ENCODE measurements at regions not wholly inside any gene's neighbourhood (a gene's known extent, or its start where the extent isn't known, plus 50 kb on each side); places are given as distances from the start of the nearest gene placed in this dataset.
A peak's percentile ranks its signal among the peaks of the same experiment; 100 is the strongest.

DNA sequence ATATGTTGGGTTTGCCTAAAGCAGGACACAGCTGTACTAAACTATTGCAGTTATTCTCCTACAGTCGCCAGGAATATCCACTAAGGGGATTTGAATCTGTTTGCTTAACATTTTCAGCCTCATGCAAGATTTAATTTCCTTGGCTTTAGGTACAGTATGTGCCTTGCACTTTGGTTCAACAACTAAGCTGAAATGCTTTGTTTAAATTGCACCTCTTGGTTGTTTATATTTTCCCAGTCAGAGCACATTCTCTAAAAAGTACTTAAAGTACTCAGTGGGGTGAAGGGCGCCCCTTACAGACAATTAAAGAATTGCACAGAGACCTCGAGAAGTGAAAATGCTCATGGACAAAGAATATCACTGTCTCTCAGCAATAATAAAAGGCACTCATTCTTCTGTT lies 107.8 kb upstream of the MTNR1B start:
- no peak for DNase-seq (ENCODE audit: low read depth in 2 of 2)

DNA sequence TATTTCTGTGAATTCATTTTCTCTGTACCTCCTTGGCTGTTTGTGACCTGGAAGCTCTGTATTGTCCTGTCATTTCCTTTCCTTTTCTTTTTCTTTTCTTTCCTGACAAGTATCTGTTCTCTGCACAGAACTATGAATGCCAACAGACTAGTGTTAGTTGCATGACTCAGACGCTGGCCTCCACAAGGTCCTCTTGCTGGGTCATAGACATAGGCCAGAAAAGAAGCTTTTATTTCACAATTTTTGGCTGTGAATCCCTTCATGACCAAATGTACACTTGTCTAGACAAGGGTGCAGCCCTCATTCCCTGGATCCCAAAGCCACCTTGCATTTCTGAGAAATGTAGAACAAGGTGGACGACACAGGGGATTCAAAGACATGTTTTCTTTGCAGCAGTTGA lies 104.1 kb upstream of the MTNR1B start:
- no peak for DNase-seq (ENCODE audit: low read depth in 2 of 2)

DNA sequence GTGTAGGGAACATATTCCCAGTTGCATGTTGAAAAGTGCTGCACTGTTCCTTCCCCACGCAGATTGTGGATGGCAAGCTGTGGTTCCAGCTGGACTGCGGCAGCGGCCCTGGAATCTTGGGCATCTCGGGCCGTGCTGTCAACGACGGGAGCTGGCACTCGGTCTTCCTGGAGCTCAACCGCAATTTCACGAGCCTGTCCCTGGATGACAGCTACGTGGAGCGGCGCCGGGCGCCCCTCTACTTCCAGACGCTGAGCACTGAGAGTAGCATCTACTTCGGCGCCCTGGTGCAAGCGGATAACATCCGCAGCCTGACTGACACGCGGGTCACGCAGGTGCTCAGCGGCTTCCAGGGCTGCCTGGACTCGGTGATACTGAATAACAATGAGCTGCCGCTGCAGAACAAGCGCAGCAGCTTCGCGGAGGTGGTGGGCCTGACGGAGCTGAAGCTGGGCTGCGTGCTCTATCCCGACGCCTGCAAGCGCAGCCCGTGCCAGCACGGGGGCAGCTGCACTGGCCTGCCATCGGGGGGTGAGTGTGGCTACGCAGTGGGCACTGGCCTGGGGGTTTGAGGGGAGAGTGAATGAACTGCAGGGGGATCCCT lies 102.7 kb upstream of the MTNR1B start:
- no peak for DNase-seq (ENCODE audit: low read depth in 2 of 2)

DNA sequence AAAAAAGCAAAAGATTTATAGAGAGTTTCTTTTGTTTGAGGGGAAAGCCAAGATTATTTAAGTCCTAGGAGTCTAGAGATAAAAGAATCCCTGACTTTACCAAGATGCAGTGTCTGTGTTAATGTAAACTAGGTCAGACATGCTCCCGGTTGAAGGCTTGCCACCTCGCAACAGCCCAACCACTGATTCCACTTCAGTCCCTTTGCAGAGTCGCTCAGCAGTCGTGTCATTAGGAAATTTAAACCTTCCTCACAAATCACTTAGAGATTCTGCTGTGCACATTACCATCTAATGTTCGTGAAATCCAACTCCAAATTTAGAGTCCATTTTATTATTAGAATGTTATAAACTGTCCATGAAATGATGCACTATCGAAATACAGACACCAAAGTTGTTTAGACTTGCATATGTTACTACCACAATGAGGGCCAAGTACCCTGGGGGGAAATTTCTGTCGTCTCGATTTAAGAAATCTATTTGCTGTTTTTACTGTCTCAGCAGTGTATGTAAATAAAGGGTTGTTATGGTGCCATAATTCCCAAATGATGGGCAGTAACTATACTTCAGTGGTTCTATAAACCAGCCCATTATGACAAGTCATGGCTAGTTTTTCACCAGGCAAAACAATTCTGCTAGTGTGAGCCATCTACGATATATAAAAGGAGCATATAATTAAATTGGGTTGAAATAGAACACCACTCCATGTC lies 101.4 kb upstream of the MTNR1B start:
- no peak for DNase-seq (ENCODE audit: low read depth in 2 of 2)

DNA sequence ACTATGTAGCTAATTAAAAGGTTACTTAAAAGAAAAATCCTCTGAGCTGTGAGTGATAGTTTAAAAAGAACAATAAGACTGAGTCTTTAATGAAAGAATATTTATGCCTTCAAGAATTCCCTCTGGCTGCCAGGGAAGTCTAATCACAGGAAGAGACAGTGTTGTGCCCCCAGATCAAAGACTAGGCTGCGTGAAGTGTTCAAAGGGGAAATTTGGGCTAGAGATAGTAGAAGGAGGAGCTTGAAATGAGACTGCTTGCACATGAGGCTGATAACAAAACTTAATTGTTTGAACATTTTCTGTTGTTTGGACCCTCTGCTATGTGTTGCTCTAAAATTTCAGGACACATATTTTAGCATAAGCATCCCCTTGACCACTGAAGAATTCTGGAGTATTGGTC lies 99.7 kb upstream of the MTNR1B start:
- DNase-seq (ENCODE audit: low read depth in 2 of 2): no peak

DNA sequence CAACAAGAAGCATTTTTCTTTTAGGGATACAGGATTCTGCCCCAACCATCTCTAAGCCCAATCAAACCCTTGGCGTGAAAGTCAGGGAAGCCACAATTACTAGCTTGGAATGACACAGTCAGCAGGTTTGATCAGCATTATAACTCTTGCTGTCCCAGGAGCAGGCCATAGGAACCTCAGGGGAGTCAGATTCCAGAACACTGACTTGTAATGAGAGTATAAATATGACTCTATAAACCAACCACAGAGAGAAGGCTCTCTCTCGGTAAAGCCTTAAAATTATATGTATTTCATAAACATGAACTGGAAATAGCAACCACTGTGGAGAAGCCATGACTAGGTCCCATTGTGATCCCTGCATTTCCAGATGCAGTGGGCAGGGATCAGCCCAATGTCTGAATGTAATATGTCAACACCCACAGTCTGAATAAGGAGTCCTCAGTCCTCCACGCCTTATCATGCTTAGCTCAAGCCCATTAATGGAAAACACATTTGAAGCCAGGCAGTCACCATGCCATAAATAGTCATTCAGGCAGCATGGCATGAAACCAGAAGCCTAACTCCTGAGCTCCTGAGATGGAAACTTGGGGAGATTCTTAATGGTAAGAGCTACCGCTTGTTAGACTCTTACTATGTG lies 99.1 kb upstream of the MTNR1B start:
- no peak for DNase-seq (ENCODE audit: low read depth in 2 of 2)

DNA sequence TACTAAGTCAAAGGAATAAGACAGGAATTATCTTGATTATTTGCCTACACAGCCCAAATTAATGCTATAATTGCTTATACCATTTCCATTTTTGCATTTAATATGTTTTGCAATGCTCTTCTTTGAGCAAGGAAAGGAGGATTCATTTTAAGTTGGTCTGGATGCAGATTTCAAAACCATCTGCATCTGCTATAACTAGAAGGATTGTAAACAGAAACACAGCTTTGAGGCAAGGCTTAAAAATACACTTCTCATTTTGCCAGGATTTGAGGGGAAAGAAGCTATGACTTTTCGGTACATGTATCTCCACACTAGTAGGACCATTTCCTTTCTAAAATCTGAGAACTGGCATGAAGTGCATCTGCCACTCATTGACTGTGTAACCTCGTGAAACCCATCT lies 95.9 kb upstream of the MTNR1B start:
- DNase-seq (ENCODE audit: low read depth in 2 of 2): no peak

DNA sequence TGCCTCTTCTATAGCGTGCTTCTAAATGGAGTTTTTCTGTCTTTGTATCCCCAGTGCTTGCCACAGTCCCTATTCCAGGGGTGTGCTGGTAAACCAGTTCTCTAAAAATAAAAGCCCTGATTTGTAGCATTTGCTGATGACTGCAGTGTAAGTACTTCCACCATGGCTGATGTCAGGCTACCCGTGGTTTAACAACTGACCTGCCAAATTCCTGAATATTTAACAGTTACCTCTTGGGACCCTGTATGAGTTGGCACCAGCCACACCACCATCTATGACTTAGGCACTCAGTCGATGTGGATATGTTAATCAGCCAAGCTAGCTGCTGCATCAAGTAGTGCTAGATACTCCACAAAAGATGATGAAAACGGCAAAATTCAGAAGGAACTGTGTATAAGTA lies 94.0 kb upstream of the MTNR1B start:
- DNase-seq (ENCODE audit: low read depth in 2 of 2): no peak

DNA sequence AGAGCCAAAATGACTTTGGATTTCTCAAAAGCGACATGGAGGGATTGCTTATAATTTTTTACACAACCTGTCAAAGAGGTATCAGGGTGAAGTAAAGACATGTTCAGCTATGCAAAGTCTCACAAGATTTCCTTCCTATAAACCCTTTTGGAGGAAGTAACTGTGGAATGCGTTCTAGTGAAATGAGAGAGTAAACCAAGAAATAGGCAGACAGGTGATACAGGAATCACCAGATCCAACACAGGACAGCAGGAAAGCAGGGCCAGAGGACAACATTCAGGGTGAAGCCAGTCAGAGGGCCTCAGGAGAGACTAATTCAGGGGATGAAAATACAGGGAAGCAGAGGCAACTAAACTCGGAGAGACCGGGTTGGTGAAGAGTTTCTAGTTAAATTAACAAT lies 90.4 kb upstream of the MTNR1B start:
- DNase-seq (ENCODE audit: low read depth in 2 of 2): no peak

DNA sequence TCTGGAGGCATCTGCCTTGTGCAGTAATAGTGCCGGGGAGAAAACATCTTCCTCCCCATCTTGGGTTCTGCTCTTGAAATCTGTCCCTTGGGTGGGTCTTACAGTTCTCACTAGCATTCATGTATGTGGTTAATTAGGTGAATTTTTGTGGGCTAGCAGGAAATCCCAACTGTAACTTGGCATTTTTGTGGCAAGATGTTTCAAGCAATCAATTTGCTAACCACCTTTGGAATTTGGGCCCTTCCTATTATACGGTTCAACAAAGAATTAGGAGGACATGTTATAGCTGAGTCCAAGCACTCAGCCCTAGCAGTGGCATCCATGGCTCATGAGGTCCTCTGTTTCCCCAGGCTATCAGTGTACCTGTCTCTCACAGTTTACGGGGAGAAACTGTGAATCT lies 89.1 kb upstream of the MTNR1B start:
- no peak for DNase-seq (ENCODE audit: low read depth in 2 of 2)

DNA sequence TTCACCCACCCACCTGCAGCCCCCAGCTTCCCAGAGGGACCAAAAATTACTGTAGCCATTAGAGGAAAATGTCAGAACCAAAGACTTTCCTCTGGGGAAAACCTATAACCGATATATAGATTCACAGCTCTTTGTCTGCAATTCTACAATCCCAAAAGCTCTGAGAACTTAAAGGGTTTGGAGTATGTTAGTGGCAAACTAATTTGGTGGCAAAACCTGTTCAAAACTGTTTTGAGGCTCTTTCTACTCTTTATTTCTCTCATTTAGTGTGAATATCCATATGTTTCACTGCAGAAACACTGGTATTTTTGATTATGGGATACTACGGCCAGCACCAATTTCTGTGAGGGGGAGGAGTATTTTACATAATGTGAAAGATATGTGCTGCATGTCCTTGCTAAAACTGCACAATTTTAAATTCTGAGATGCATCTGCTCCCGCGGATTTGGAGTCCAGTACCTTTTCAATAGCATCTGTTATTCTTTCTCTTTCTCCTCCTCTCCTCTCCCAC lies 87.5 kb upstream of the MTNR1B start:
- DNase-seq (ENCODE audit: low read depth in 2 of 2): no peak

DNA sequence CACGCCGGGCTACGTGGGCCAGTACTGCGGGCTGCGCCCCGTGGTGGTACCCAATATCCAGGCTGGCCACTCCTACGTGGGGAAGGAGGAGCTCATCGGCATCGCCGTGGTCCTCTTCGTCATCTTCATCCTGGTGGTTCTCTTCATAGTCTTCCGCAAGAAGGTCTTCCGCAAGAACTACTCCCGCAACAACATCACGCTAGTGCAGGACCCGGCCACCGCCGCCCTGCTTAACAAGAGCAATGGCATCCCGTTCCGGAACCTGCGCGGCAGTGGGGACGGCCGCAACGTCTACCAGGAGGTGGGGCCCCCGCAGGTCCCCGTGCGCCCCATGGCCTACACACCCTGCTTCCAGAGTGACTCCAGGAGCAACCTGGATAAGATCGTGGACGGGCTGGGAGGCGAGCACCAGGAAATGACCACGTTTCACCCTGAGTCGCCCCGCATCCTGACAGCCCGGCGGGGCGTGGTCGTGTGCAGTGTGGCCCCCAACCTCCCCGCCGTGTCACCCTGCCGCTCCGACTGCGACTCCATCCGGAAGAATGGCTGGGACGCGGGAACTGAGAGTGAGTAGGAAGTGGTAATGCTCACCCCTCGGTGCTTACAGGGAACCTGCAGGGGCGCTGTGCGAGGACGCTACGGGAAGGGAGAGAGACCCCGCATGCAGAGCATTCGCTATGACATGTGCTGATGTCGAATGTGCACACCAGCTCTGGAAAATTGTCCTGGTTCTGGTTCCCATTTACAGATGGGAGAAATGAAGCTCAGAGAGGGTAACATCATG lies 86.4 kb upstream of the MTNR1B start:
- no peak for DNase-seq (ENCODE audit: low read depth in 2 of 2)

DNA sequence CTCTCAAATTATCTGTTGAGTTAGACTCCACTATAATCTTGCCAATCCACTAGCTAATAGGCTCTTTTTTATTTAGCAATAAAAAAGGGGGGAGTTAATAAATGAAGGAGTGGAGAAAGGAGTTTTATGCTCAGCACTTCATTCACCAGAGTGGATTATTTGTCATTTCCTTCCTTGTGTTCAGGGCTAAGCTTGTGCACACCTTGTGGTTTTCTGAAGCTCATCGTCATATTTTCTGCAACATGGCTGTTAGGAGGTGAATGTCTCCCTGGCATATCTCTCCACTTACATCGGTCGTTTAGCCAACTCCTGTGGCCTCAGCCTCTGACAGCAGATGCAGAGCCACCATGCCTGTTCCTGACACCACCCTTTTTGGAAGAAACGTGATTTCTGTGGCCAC lies 83.9 kb upstream of the MTNR1B start:
- DNase-seq (ENCODE audit: low read depth in 2 of 2): no peak

DNA sequence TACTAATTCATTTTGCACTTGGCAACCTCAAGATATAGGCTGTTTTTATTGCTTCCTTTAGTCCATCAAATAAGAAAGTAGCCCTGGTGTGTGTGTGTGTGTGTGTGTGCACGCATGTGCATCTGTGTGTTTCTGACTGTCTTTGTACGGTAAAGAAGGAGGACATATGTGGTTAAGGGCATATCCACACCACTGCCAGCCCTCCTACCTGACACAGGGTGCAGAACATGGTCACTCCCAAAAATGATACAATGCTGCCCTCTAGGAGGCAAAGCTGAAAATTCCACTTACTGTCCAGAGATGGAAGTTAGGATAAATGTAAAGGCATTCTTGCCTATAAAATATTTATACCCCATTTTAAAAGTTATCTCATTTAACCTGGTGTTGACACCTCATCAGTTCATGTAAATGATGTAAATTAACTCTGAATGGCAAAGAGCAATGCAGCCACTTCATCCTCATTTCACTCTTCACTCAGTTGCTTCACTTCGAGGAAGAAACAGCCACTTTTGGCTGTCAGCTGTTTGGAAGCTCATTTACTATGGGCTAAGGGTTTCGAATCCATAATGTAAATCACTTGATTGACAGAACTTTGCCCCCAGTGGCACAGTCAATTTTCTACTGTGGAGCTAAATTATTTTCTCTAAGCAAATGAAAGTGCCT lies 83.1 kb upstream of the MTNR1B start:
- peak; percentile 16 to 32 for DNase-seq (ENCODE audit: low read depth in 2 of 2)

DNA sequence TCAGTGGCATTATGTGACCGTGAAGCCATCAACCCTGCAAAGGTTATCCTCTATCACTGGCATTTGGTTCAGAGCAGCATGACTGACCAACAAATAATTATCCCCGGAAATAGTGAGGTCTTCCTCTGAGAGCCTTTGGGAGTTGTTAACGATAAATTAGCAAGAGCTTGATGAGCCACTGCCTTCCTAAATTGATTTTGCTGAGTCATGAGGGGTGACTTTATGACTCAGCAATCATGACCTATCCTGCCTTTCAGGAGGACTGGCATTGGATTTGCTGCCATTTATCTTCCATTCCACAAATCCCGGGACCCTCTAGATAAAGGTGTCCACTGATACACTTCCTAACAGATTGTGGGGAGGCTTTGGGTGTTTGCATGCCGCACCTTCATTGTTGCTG lies 80.8 kb upstream of the MTNR1B start:
- no peak for DNase-seq (ENCODE audit: low read depth in 2 of 2)

DNA sequence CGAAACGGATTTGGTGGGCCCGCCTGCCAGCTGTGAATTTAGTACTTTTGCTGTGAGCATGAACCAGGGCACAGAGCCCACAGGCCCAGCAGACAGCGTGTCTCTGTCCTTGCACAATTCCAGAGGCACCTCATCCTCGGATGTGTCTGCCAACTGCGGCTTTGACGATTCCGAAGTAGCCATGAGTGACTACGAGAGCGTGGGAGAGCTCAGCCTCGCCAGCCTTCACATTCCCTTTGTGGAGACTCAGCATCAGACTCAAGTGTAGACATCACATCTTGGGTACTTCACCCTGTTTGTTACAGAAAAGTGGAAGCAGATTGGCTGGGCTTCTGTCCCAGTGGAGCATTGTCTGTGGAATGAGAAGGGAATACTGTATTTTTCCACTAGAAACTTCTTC lies 78.6 kb upstream of the MTNR1B start:
- DNase-seq (ENCODE audit: low read depth in 2 of 2): no peak

DNA sequence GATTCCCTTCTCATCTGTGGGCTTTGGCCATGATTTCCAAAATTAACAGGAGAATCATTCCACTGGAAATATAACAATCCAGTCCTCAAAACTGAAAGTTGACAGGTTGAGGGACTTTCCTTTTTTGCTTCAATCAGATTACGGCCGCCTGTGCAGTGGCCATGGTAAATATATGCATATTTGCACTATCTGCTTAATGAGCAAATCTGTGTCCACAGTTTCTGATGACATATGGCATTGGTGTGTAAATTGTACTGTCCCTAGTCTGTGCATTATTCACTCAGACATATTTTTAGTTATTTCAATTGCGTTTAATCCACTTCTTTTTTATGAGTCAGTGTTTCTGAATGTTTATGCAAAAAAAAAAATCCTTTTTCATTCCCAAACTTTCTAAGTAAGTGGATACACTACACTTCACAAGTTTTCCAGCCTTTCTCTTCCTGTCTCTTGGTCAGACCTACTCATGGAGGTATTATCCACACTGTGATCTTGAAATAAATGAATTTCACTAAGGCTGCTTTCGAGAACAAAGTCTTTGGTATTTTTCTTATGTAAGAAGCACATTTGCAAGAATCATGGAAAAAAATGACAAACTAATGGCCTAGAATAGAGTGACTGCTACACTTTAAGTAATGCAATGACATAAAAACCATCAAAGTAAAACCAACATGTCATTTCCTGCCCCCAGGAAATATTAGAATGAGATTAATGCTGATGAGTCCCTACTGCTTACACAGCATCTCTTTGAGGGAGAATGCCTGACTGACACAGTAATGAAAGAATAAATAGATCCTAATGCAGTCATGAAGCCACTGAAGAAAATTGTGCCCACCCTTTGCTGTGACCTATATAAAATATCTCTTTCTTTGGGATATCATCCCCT lies 76.4 kb upstream of the MTNR1B start:
- DNase-seq (ENCODE audit: low read depth in 2 of 2): no peak

DNA sequence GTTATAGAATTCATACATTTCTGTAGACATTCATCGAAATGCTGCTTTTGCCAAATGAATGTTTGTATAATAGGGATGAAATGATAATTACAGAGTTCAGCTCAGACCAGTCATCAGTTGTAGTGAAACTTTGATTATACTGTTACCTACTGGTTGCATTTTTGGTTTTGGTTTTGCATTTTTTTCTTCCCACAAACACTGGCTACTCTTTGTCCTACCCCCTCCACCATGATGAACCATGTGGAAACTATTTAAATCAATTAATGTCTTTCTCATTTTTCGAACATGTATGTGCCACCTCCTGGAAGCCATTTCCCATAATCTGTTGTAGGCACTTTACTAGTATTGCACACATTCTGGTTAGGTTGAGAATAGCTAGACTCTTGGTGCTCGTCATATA lies 75.3 kb upstream of the MTNR1B start:
- DNase-seq (ENCODE audit: low read depth in 2 of 2): no peak

DNA sequence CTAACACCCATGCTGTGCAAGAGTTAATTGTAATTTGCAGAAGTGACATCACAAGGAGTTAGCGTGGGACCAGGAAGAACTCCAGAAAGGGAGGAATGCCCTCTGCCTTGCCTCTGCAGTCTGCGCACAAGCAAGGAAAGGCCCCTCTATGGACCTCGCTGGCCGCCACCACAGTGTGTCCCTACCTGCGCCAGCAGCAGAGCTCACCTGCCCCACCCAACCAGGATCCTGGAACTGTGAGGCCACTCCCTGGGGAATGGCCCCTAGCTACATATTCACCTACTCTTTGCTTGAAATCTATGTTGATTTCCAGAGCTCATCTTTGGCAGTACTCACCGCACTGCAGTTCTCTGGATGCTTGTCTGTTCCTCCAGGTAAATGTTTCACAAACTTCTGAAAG lies 72.0 kb upstream of the MTNR1B start:
- no peak for DNase-seq (ENCODE audit: low read depth in 2 of 2)

DNA sequence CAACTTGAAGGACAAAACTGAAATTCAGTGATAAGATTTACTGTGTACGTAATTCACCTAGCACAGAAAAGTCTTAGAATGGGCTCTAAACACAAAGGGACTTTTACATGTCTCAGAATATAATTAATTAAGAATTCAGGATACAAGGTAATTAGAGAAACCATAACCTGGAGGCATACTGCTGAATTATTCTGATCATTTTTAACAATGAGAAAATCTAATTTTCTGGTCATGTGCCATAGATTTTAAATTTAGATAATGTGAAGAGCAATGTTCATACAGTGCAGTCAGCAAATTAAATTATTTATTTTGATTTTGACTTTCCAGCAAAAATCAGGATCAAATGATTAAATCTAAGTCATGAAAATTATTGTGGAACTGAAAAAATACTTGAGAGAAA lies 67.0 kb upstream of the MTNR1B start:
- no peak for DNase-seq (ENCODE audit: low read depth in 2 of 2)

DNA sequence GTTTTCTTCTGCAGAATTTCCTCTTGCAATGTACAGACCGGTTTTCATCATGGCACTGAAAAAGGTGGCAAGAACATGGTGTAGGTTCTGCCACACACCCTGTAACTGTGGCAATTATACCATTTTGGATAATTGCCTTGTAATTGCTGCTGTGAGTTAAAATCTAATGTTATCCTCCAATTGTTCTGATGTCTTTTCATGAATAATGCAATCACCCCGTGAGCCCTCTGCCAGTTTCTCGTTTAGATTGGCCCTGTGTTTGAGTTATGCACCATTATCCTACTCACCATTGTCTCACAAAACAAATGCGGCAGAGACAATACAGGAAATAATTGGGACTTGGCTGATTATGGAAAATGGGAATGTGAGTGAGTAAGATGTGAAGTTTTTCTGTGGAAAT lies 61.8 kb upstream of the MTNR1B start:
- no peak for DNase-seq (ENCODE audit: low read depth in 2 of 2)
